ENCODE measurements at regions not wholly inside any gene's neighbourhood (a gene's known extent, or its start where the extent isn't known, plus 50 kb on each side); places are given as distances from the start of the nearest gene placed in this dataset.

GRCh38 chr19:30155381-30156200 lies 213.6 kb downstream of the URI1 start:
- no peak for DNase-seq
- no peaks in the 10 kb centered on the region for H3K36me3 ChIP-seq (replicated peaks; ENCODE audit: control insufficient read depth, insufficient read depth, low read length)
- H3K27me3 ChIP-seq (ENCODE audit: control insufficient read depth, insufficient read depth, low read length): no peaks in the 10 kb centered on the region
- H3K4me3 ChIP-seq (ENCODE audit: insufficient read depth, low read depth, low read length): no peak overlapping the region

GRCh38 chr19:30156646-30157045 lies 214.6 kb downstream of the URI1 start:
- Histone ChIP-seq H3K27me3 (ENCODE audit: control insufficient read depth, insufficient read depth, low read length) (no peaks in the 10 kb centered on the region), H3K36me3 (replicated peaks; ENCODE audit: control insufficient read depth, insufficient read depth, low read length) (no peaks in the 10 kb centered on the region), H3K4me3 (ENCODE audit: insufficient read depth, low read depth, low read length) (no peak overlapping the region)
- DNase-seq: no peak

GRCh38 chr19:30158067-30158892 lies 213.9 kb upstream of the ZNF536 start:
- Histone ChIP-seq H3K4me3 (ENCODE audit: insufficient read depth, low read depth, low read length) (no peak overlapping the region), H3K27me3 (ENCODE audit: control insufficient read depth, insufficient read depth, low read length) (no peaks in the 10 kb centered on the region), H3K36me3 (replicated peaks; ENCODE audit: control insufficient read depth, insufficient read depth, low read length) (no peaks in the 10 kb centered on the region)
- DNase-seq: peak; percentile 20

GRCh38 chr19:30158893-30159245 lies 213.3 kb upstream of the ZNF536 start:
- peak; percentile 13 for DNase-seq
- H3K27me3 ChIP-seq (ENCODE audit: control insufficient read depth, insufficient read depth, low read length): no peaks in the 10 kb centered on the region
- no peak overlapping the region for H3K4me3 ChIP-seq (ENCODE audit: insufficient read depth, low read depth, low read length)
- H3K36me3 ChIP-seq (replicated peaks; ENCODE audit: control insufficient read depth, insufficient read depth, low read length): no peaks in the 10 kb centered on the region

GRCh38 chr19:30159636-30160035 lies 212.5 kb upstream of the ZNF536 start:
- no peaks in the 10 kb centered on the region for H3K27me3 ChIP-seq (ENCODE audit: control insufficient read depth, insufficient read depth, low read length)
- no peak overlapping the region for H3K4me3 ChIP-seq (ENCODE audit: insufficient read depth, low read depth, low read length)
- DNase-seq: no peak
- no peaks in the 10 kb centered on the region for H3K36me3 ChIP-seq (replicated peaks; ENCODE audit: control insufficient read depth, insufficient read depth, low read length)

GRCh38 chr19:30160426-30160825 lies 211.8 kb upstream of the ZNF536 start:
- Histone ChIP-seq H3K4me3 (ENCODE audit: insufficient read depth, low read depth, low read length) (no peak overlapping the region), H3K27me3 (ENCODE audit: control insufficient read depth, insufficient read depth, low read length) (no peaks in the 10 kb centered on the region), H3K36me3 (replicated peaks; ENCODE audit: control insufficient read depth, insufficient read depth, low read length) (no peaks in the 10 kb centered on the region)
- no peak for DNase-seq

DNA sequence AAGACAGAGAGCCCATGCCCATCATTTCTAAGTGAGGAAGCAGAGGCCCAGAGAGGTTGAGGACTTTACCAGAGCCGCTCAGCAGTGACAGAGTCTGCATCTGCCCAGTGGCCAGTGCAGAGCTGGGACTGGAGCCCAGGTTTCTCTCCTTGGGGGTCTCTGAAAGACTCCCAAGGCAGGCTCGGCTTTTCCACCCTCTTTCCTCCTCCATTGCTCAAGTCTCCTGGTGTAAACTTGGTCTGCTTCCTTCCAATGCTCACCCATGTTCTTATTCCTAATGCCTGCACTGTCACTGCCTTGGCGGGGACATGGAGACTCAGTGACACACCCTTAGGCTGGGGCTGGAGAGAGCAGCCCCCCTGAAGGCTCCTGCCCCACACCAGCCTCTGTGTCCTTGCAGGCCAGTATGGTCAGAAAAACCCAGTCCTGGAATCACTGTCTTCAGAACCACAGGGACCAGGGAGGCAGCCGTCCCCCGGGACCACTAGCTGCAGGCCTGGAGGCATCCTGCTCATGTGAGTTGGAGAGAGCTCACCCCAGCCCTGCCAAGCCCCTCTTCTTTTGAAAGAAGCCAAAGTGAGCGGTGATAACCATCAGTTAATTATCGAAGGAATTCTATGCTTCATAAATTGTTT lies 211.0 kb upstream of the ZNF536 start:
- DNase-seq: no peak

DNA sequence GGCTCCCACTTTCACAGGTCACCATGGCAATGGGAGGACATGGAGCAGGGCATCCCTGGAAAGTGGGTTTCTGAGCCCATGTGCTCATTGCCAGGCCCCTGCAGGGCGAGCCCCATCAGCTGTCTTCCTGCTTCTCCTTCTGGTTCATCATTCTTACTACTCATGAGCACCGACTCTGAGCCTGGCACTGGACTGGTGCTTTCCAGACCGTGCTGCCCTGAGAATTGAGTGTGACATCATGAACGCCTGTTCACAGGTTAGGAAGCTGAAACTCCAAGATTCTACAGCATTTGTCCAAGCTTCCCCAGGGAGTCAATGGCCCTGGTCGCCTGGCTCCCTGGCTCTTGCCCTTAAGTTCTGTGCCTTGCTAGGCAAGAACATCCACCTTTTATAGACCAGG lies 210.4 kb upstream of the ZNF536 start:
- Histone ChIP-seq H3K36me3 (replicated peaks; ENCODE audit: control insufficient read depth, insufficient read depth, low read length) (no peaks in the 10 kb centered on the region), H3K4me3 (ENCODE audit: insufficient read depth, low read depth, low read length) (no peak overlapping the region), H3K27me3 (ENCODE audit: control insufficient read depth, insufficient read depth, low read length) (no peaks in the 10 kb centered on the region)
- DNase-seq: no peak

More for the DNA sequence above, 211.0 kb upstream of the ZNF536 start:
- no peaks in the 10 kb centered on the region for H3K36me3 ChIP-seq (replicated peaks; ENCODE audit: control insufficient read depth, insufficient read depth, low read length)
- no peaks in the 10 kb centered on the region for H3K27me3 ChIP-seq (ENCODE audit: control insufficient read depth, insufficient read depth, low read length)
- H3K4me3 ChIP-seq (ENCODE audit: insufficient read depth, low read depth, low read length): no peak overlapping the region

DNA sequence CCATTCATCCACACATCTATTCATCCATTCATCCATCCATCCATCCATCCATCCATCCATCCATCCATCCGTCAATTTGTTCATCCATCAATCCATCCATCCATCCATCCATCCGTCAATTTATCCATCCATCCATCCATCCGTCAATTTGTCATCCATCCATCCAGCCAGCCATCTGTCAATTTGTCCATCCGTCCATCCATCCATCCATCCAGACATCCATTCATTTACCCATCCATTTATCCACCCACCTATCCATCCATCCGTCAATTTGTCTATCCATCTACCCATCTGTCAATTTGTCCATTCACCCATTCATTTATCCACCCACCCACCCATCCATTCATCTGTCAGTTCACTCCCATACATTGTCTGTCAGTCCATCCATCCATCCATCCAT lies 209.5 kb upstream of the ZNF536 start:
- no peaks in the 10 kb centered on the region for H3K36me3 ChIP-seq (replicated peaks; ENCODE audit: control insufficient read depth, insufficient read depth, low read length)
- H3K4me3 ChIP-seq (ENCODE audit: insufficient read depth, low read depth, low read length): no peak overlapping the region

DNA sequence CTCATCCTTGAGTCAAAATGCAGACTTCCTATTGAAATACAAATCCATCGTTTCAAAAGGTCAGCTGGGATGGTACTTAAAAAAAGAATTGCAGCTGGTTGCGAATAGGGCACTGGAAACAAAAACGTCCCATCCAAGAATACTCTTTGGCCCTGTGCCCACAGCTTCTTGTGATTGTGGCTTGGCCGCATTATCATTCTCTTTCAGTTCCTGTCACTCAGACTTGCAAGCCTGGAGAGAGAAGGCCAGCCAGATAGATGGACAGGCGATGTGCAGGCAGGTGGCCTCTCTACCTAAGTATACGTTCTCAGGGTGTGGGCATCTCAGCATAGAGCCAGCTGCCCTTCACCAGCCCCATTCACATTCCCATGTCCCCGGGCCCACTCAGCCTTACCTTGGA lies 208.5 kb upstream of the ZNF536 start:
- Histone ChIP-seq H3K27me3 (ENCODE audit: control insufficient read depth, insufficient read depth, low read length) (no peaks in the 10 kb centered on the region), H3K4me3 (ENCODE audit: insufficient read depth, low read depth, low read length) (no peak overlapping the region), H3K36me3 (replicated peaks; ENCODE audit: control insufficient read depth, insufficient read depth, low read length) (no peaks in the 10 kb centered on the region)
- no peak for DNase-seq

More for the DNA sequence above, 209.5 kb upstream of the ZNF536 start:
- no peaks in the 10 kb centered on the region for H3K27me3 ChIP-seq (ENCODE audit: control insufficient read depth, insufficient read depth, low read length)
- no peak for DNase-seq

DNA sequence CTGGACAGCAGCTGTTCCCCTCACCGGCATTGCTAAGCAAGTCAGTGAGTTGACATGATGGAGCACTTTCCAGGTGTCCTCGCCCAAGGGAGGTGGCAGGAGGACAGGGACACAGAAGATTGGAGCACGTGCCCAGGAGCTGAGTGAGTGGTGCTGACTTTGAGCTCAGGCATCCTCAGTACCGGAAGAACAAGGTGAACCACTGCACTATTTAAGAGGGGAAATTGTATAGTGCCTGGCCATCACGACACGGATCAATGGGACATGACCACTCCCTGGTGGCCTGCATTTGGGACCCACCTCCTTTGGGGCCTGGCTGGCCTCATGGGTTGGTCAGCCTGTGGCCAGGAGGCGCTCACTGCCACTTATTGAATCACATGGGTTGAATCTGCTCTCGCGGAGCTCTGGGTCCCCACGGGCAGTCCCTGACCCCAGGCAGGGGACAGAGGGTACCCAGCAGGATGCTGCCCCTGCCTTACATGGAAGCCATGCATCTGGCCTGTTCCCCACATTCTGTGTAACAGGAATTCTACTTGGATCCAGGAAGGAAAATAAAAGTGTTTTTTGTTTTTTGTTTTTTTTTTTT lies 206.9 kb upstream of the ZNF536 start:
- peak; percentile 20 for DNase-seq
- Histone ChIP-seq H3K27me3 (ENCODE audit: control insufficient read depth, insufficient read depth, low read length) (no peaks in the 10 kb centered on the region), H3K4me3 (ENCODE audit: insufficient read depth, low read depth, low read length) (no peak overlapping the region), H3K36me3 (replicated peaks; ENCODE audit: control insufficient read depth, insufficient read depth, low read length) (no peaks in the 10 kb centered on the region)

- Histone ChIP-seq H3K36me3 (replicated peaks; ENCODE audit: control insufficient read depth, insufficient read depth, low read length) (no peaks in the 10 kb centered on the region), H3K4me3 (ENCODE audit: insufficient read depth, low read depth, low read length) (no peak overlapping the region), H3K27me3 (ENCODE audit: control insufficient read depth, insufficient read depth, low read length) (no peaks in the 10 kb centered on the region)
- peak; percentile 37 for DNase-seq
Measured at GRCh38 chr19:30167206-30167868, 204.8 kb upstream of the ZNF536 start.

- Histone ChIP-seq H3K36me3 (replicated peaks; ENCODE audit: control insufficient read depth, insufficient read depth, low read length) (no peaks in the 10 kb centered on the region), H3K4me3 (ENCODE audit: insufficient read depth, low read depth, low read length) (no peak overlapping the region), H3K27me3 (ENCODE audit: control insufficient read depth, insufficient read depth, low read length) (no peaks in the 10 kb centered on the region)
- peak; percentile 23 for DNase-seq
Measured at GRCh38 chr19:30167976-30168635, 204.1 kb upstream of the ZNF536 start.

DNA sequence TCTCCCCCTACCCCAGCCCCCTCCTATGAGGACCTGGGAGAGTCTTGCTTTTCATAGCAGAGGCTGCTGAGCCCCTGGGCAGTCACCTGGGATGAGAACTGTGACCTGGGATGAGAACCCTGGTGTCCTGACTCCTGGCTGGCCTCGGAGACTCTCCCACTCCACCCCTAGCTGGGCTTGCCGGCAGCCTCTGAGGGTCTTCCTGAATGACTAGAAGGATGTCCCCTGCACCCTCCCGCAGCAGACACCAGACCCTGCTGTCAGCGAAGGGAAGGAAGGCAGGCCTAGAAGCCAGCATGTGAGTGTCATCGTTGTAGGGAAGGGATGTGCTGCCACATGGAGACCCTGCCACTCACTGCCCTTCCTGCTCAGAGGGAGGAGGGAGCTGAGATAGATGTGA lies 203.4 kb upstream of the ZNF536 start:
- DNase-seq: peak; percentile 12
- no peaks in the 10 kb centered on the region for H3K36me3 ChIP-seq (replicated peaks; ENCODE audit: control insufficient read depth, insufficient read depth, low read length)
- no peak overlapping the region for H3K4me3 ChIP-seq (ENCODE audit: insufficient read depth, low read depth, low read length)
- H3K27me3 ChIP-seq (ENCODE audit: control insufficient read depth, insufficient read depth, low read length): no peaks in the 10 kb centered on the region
